ENCODE measurements at regions not wholly inside any gene's neighbourhood (a gene's known extent, or its start where the extent isn't known, plus 50 kb on each side); places are given as distances from the start of the nearest gene placed in this dataset.

DNA sequence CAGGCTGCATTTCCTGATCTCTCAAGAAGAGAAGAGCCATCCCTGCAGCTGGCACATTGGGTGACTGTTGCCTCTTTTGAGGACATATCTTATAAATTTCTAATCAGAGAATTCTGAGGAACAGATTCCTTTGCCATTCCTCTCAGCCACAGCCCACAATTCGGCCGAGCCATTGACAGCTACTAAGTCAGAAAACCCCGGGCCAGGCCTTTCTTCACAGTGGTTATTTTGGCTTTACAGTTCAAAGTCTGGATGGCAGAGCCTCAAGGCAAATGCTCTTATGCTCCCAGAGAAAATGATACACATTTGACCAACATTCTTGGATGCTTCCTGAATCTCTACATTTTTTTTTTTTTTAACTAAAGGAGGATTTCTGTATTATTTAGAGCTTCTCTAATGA is 138.4 kb upstream of the FRMD6 start:
- Histone ChIP-seq H3K9me2 (ENCODE audit: insufficient read depth) (no peaks in the 10 kb centered on the region; the same call in 1 of the 2 replicates), H4K20me1 (ENCODE audit: insufficient read depth) (no peaks in the 10 kb centered on the region), H3K9ac (ENCODE audit: low read length) (no peak overlapping the region), H3K4me1 (ENCODE audit: control insufficient read depth in 1 of 2, insufficient read depth in 2 of 2, low read length in 2 of 2) (no peaks in the 10 kb centered on the region), H3K36me3 (ENCODE audit: control insufficient read depth in 1 of 2, insufficient read depth in 2 of 2, low read length in 2 of 2) (no peaks in the 10 kb centered on the region), H3K4me2 (ENCODE audit: low read length) (no peak overlapping the region), H3K4me3 (replicated peaks in 1 of 2; ENCODE audit: low read depth in 1 of 2, low read length in 2 of 2) (no peak overlapping the region), H3K9me3 (ENCODE audit: control insufficient read depth in 1 of 2, insufficient read depth in 1 of 2, low read depth in 1 of 2, low read length in 2 of 2) (no peaks in the 10 kb centered on the region), H2AFZ (ENCODE audit: low read depth, low read length, poor library complexity, severe bottlenecking) (no peak overlapping the region), H3K79me2 (ENCODE audit: insufficient read depth, low read length) (no peaks in the 10 kb centered on the region), H3K27ac (ENCODE audit: low read depth, low read length) (no peak overlapping the region), H3K27me3 (ENCODE audit: insufficient read depth, low read length) (no peaks in the 10 kb centered on the region)
- TF ChIP-seq SRF (IDR thresholded peaks at IDR 0.05; ENCODE audit: low read depth) (no peak), YY1 (IDR thresholded peaks at IDR 0.05; ENCODE audit: extremely low read depth, insufficient replicate concordance, low read depth, low read length) (no peak), TCF7L2 (IDR thresholded peaks at IDR 0.05; ENCODE audit: borderline replicate concordance, extremely low read depth, insufficient read depth, insufficient read length) (no peak), ZNF274 (IDR thresholded peaks at IDR 0.05; ENCODE audit: low read depth, low read length) (no peak), EGR1 (IDR thresholded peaks at IDR 0.05; ENCODE audit: low read depth) (no peak), CBX3 (IDR thresholded peaks at IDR 0.05; ENCODE audit: low read depth) (no peak), SP1 (IDR thresholded peaks at IDR 0.05; ENCODE audit: low read depth) (no peak), POLR2A (IDR thresholded peaks at IDR 0.05; ENCODE audit: borderline replicate concordance, extremely low read depth, insufficient read depth, insufficient read length) (no peak), EZH2 (IDR thresholded peaks at IDR 0.05) (no peak), CEBPB (IDR thresholded peaks at IDR 0.05; ENCODE audit: low read depth) (no peak), ELF1 (IDR thresholded peaks at IDR 0.05; ENCODE audit: borderline replicate concordance, low read depth) (no peak), FOSL1 (IDR thresholded peaks at IDR 0.05; ENCODE audit: low read depth) (no peak), RAD21 (IDR thresholded peaks at IDR 0.05; ENCODE audit: low read depth) (no peak)
- TF ChIP-seq, protein P1, sequence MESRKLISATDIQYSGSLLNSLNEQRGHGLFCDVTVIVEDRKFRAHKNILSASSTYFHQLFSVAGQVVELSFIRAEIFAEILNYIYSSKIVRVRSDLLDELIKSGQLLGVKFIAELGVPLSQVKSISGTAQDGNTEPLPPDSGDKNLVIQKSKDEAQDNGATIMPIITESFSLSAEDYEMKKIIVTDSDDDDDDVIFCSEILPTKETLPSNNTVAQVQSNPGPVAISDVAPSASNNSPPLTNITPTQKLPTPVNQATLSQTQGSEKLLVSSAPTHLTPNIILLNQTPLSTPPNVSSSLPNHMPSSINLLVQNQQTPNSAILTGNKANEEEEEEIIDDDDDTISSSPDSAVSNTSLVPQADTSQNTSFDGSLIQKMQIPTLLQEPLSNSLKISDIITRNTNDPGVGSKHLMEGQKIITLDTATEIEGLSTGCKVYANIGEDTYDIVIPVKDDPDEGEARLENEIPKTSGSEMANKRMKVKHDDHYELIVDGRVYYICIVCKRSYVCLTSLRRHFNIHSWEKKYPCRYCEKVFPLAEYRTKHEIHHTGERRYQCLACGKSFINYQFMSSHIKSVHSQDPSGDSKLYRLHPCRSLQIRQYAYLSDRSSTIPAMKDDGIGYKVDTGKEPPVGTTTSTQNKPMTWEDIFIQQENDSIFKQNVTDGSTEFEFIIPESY (IDR thresholded peaks at IDR 0.05; ENCODE audit: extremely low read depth, insufficient replicate concordance, low read length), result no peak
- TF ChIP-seq, protein P2, sequence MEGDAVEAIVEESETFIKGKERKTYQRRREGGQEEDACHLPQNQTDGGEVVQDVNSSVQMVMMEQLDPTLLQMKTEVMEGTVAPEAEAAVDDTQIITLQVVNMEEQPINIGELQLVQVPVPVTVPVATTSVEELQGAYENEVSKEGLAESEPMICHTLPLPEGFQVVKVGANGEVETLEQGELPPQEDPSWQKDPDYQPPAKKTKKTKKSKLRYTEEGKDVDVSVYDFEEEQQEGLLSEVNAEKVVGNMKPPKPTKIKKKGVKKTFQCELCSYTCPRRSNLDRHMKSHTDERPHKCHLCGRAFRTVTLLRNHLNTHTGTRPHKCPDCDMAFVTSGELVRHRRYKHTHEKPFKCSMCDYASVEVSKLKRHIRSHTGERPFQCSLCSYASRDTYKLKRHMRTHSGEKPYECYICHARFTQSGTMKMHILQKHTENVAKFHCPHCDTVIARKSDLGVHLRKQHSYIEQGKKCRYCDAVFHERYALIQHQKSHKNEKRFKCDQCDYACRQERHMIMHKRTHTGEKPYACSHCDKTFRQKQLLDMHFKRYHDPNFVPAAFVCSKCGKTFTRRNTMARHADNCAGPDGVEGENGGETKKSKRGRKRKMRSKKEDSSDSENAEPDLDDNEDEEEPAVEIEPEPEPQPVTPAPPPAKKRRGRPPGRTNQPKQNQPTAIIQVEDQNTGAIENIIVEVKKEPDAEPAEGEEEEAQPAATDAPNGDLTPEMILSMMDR (IDR thresholded peaks at IDR 0.05 in 2 of 3, conservative IDR thresholded peaks at IDR 0.05 in 1 of 3; ENCODE audit: borderline replicate concordance in 1 of 3, insufficient read depth in 1 of 3, low read depth in 2 of 3, low read length in 2 of 3), result no peak
- TF ChIP-seq, protein P3, sequence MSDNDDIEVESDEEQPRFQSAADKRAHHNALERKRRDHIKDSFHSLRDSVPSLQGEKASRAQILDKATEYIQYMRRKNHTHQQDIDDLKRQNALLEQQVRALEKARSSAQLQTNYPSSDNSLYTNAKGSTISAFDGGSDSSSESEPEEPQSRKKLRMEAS (IDR thresholded peaks at IDR 0.05), result no peak
- intact Hi-C loops (cut with micrococcal nuclease), result no loop called here
- RAD21 ChIA-PET (ENCODE audit: low non-redundant PET in 1 of 2, low total read pairs in 2 of 2, uncharacterized antibody in 2 of 2, unreplicated experiment in 2 of 2), result no interaction called here
- DNase-seq (ENCODE audit: low read depth, low spot score), result no peak
- no peak for ATAC-seq
- no TSS peak for BruUV-seq (replicated peaks)
- CTCF ChIA-PET, result no interaction called here
- POLR2A ChIA-PET, result no interaction called here
